NB4 (cell line): ENCODE measurements at regions not wholly inside any gene's neighbourhood (a gene's known extent, or its start where the extent isn't known, plus 50 kb on each side); places are given as distances from the start of the nearest gene placed in this dataset.

Source experiments
- DNase-seq: peaks from one replicate; pipeline ENCODE4 v3.0.0; 2010; ENCODE audit warnings: low read depth
- H3K4me3 ChIP-seq: one replicate; pipeline ENCODE4 v1.5.1; 2011; ENCODE audit warnings: mild to moderate bottlenecking, low read depth, low read length, moderate library complexity
- MYC ChIP-seq: IDR thresholded peaks from 2 replicates; pipeline ENCODE4 v1.6.1; 2011; ENCODE audit warnings: low read depth, low read length
- POLR2A ChIP-seq: IDR thresholded peaks from 2 replicates; pipeline ENCODE4 v1.6.1; 2011; ENCODE audit warnings: mild to moderate bottlenecking; ENCODE audit not compliant: insufficient read length; ENCODE audit errors: extremely low read depth
- TF ChIP-seq, protein P1 (sequence below): IDR thresholded peaks from 2 replicates; pipeline ENCODE4 v1.6.1; 2011; ENCODE audit warnings: low read depth, low read length
- TF ChIP-seq, protein P2 (sequence below): IDR thresholded peaks from one replicate; pipeline ENCODE4 v1.5.1; 2012; ENCODE audit warnings: low read depth, low read length

DNA sequence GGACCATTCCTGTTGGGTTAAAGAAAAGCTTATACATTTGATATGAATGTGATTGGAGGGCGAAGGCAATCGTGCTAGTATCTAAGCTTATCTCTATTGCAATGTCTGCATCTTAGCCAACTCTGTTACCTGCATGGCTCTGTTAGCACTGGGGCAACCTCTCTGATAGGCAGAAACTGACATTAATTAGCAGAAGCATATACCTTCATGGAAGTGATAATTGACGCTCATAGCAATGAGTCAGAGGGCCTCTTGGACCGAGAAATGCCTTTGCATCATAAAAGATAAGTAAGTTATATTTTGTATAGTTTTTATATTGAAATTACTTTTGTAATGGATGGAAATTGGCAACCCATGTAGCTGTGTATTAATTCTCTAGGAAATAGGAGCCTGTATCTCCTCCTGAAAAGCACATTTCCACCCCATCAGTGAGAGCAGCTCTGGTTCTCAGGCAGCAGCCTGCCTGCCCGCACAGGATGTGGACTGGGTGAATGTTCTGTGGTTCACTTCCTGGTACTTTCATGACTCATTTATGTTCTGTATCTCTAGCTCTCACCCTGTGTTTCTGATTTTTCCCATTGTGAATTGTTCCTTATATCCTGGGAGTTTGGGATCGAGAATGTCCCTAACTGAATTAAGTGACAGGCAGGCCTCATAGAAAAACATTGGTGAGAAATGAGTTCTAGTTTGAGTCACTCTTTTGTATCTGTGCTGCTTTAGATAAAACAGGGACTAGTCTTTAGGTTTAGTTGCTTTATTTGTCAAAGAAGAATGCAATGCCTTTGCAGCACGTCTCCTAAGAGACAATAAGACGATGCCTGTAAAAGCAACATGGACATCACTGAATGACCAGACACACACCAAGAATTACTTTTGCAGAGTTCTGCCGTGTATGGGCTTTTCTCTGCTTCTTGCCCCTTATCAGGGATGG is 344.9 kb downstream of the DCDC2C start:
- DNase-seq, result no peak
- H3K4me3 ChIP-seq, result no peak overlapping the region
- no peak for TF ChIP-seq POLR2A
- TF ChIP-seq, protein P1, sequence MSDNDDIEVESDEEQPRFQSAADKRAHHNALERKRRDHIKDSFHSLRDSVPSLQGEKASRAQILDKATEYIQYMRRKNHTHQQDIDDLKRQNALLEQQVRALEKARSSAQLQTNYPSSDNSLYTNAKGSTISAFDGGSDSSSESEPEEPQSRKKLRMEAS, result no peak
- TF ChIP-seq, protein P2, sequence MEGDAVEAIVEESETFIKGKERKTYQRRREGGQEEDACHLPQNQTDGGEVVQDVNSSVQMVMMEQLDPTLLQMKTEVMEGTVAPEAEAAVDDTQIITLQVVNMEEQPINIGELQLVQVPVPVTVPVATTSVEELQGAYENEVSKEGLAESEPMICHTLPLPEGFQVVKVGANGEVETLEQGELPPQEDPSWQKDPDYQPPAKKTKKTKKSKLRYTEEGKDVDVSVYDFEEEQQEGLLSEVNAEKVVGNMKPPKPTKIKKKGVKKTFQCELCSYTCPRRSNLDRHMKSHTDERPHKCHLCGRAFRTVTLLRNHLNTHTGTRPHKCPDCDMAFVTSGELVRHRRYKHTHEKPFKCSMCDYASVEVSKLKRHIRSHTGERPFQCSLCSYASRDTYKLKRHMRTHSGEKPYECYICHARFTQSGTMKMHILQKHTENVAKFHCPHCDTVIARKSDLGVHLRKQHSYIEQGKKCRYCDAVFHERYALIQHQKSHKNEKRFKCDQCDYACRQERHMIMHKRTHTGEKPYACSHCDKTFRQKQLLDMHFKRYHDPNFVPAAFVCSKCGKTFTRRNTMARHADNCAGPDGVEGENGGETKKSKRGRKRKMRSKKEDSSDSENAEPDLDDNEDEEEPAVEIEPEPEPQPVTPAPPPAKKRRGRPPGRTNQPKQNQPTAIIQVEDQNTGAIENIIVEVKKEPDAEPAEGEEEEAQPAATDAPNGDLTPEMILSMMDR, result no peak

DNA sequence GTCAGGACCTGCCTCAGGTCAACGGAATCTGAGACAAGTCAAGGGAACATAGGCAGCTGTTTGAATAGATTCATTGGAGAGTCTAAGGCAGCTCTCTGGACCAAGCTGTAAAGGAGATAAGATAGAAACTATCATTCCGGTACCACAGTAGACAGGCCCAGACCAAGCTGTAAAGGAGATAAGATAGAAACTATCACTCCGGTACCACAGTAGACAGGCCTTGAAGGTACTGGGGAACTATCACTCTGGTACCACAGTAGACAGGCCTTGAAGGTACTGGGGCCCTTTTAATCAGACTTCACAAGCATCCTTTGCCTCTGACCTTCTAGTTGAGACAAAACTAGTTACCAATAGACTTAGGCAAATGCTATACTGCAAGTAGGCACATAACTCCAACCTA is 346.1 kb downstream of the DCDC2C start:
- H3K4me3 ChIP-seq, result no peak overlapping the region
- no peak for DNase-seq
- TF ChIP-seq POLR2A (no peak), MYC (no peak)
- TF ChIP-seq, protein P1, result no peak
- TF ChIP-seq, protein P2, result no peak

DNA sequence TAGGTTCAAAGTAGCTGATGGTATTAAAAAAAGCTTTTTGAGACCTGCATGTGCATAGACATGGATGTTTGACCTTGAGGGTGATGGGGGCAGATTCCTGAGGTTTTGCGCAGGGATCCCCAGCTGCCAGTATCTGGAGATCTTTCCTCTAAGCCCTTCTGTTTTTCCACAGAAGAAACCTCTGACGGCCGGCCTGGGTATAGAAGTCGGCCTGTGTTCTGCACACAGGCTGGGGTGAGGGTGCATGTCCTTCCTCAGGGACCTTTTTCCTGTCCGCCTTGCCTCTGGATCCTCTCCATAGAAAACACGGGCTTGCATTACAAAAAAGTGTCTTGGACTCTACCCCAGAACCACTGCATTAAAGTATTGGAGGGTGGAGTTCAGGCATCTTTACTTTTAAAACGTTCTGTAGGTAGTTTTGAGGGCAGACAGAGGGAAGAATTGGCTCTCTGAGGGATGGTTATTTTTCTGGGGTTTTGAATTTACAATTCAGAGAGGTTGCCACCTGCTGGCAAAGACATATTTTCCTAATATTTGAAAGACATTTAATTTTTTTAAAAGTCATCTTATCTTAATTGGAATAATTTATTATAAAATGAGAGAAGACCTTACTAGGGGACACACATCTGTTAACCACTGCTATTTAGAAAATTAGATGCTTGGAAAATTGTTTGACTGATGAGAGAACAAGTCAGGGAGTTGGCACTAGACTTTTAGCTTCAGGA is 350.6 kb downstream of the DCDC2C start:
- no peak for TF ChIP-seq MYC
- TF ChIP-seq POLR2A, result no peak
- TF ChIP-seq, protein P2, result no peak
- TF ChIP-seq, protein P1, result no peak
- no peak for DNase-seq
- no peak overlapping the region for H3K4me3 ChIP-seq

DNA sequence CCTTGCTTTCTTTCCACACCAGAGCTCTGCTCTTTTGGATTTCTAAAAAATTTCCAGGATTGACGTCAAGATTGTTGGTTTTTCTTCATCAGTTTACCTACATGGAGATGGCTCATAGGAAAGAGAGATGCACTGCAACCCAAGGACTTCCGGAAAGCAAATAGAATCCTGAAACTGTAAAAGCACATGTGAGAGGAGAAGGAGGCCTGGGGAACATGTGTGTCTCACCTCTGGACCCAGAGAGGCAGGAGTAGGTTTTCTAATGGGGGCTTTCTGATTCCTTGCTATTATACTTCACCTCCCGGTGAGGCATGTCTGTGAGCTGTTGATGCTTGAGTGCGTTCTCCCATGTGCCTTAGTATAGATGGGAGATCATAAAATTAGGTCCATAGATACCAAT is 362.8 kb downstream of the DCDC2C start:
- TF ChIP-seq, protein P2, result no peak
- H3K4me3 ChIP-seq, result no peak overlapping the region
- DNase-seq, result no peak

DNA sequence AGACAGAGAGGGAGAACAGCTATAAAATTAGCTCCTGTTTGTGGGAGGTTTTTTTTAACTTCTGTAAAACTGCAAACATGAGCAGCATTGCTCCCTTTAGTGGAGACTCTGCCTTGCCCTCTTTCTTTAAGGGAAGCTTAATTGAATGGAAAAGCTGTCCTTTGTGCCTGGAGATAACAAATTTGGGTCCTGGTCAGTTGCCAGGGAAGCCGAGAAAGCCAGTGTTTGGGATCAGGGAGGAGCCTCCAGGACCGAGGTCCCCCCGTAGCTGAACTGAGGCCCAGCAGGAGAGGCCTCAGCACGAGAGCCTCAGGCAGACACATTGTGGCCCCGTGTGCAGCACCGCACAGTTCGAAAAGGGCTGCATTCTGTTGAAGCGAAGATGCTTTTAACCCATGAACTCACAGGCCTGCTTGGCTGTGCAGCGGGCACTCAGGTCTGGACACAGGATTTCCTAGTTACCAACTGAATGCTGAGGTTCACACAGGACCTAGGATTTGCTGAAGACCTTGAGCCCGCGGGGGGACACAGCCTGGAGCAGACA is 369.7 kb downstream of the DCDC2C start:
- TF ChIP-seq MYC (no peak), POLR2A (no peak)
- TF ChIP-seq, protein P2, result no peak
- TF ChIP-seq, protein P1, result no peak
- no peak overlapping the region for H3K4me3 ChIP-seq
- no peak for DNase-seq
